Liver (tissue), 8 donors: ENCODE measurements at regions not wholly inside any gene's neighbourhood (a gene's known extent, or its start where the extent isn't known, plus 50 kb on each side); places are given as distances from the start of the nearest gene placed in this dataset.

ENCODE experiments used
- DNase-seq: peaks from one replicate; pipeline ENCODE4 v3.0.0-alpha.2; 2017; ENCODE audit warnings: low spot score
- H3K27ac ChIP-seq, 2 donors: one replicate each; pipeline ENCODE4 v1.7.0; 2013; ENCODE audit warnings: inconsistent platforms in 2 of 2, low read length in 2 of 2, control low read depth in 1 of 2, low read depth in 1 of 2, mild to moderate bottlenecking in 1 of 2
- H3K27me3 ChIP-seq, 4 donors: one replicate each; pipeline versions ENCODE4 v1.6.1 to v1.7.0; 2013; ENCODE audit warnings: low read length in 3 of 4, inconsistent platforms in 1 of 4, mild to moderate bottlenecking in 1 of 4, moderate library complexity in 1 of 4; ENCODE audit not compliant: control insufficient read depth in 4 of 4, insufficient read depth in 4 of 4
- H3K36me3 ChIP-seq, 4 donors: one replicate each; pipeline versions ENCODE4 v1.6.1 to v1.7.0; 2013; ENCODE audit warnings: low read length in 3 of 4, mild to moderate bottlenecking in 3 of 4, low read depth in 1 of 4, moderate library complexity in 1 of 4; ENCODE audit not compliant: control insufficient read depth in 4 of 4, insufficient read depth in 3 of 4
- H3K4me1 ChIP-seq, 4 donors: one replicate each; pipeline versions ENCODE4 v1.6.1 to v1.7.0; 2013; ENCODE audit warnings: low read length in 3 of 4, mild to moderate bottlenecking in 3 of 4, moderate library complexity in 1 of 4; ENCODE audit not compliant: control insufficient read depth in 4 of 4, insufficient read depth in 4 of 4
- H3K4me3 ChIP-seq, 3 donors: one replicate each; pipeline versions ENCODE4 v1.6.1 to v1.7.0; 2013; ENCODE audit warnings: low read length in 3 of 3, control low read depth in 1 of 3, low read depth in 1 of 3, mild to moderate bottlenecking in 1 of 3
- H3K9ac ChIP-seq, 2 donors: one replicate each; pipeline ENCODE4 v1.7.0; 2013; ENCODE audit warnings: low read length in 2 of 2, mild to moderate bottlenecking in 2 of 2, moderate library complexity in 2 of 2, control low read depth in 1 of 2, low read depth in 1 of 2
- H3K9me3 ChIP-seq, 4 donors: one replicate each; pipeline versions ENCODE4 v1.6.1 to v1.7.0; 2013; ENCODE audit warnings: low read length in 3 of 4; ENCODE audit not compliant: control insufficient read depth in 4 of 4
- ATF3 ChIP-seq: IDR thresholded peaks from 2 replicates; pipeline ENCODE4 v1.6.1; 2016; ENCODE audit warnings: antibody characterized with exemption
- CTCF ChIP-seq: fragments of 150-350 bp; IDR thresholded peaks from 2 replicates; pipeline ENCODE4 v1.5.1; 2017; ENCODE audit warnings: improper control_type of control experiment, low read depth, low read length; ENCODE audit not compliant: missing input control
- EGR1 ChIP-seq, 2 donors: IDR thresholded peaks; 2 replicates each; pipeline ENCODE4 v1.6.1; 2016 to 2018; ENCODE audit warnings: antibody characterized with exemption in 2 of 2, low read depth in 2 of 2
- FOXA1 ChIP-seq: IDR thresholded peaks from 2 replicates; pipeline ENCODE4 v1.6.1; 2016; ENCODE audit warnings: antibody characterized with exemption
- FOXA2 ChIP-seq: IDR thresholded peaks from 2 replicates; pipeline ENCODE4 v1.6.1; 2016; ENCODE audit warnings: antibody characterized with exemption
- GABPA ChIP-seq, 2 donors: IDR thresholded peaks in 1 of 2; conservative IDR thresholded peaks in 1 of 2; 2 replicates each; pipeline ENCODE4 v1.6.1; 2016; ENCODE audit warnings: antibody characterized with exemption in 2 of 2, mild to moderate bottlenecking in 1 of 2, moderate library complexity in 1 of 2
- HNF4A ChIP-seq, 2 donors: conservative IDR thresholded peaks; 2 replicates each; pipeline ENCODE4 v1.6.1; 2016; ENCODE audit warnings: antibody characterized with exemption in 2 of 2, mild to moderate bottlenecking in 2 of 2
- JUND ChIP-seq, 2 donors: IDR thresholded peaks; 2 replicates each; pipeline ENCODE4 v1.6.1; 2016; ENCODE audit warnings: antibody characterized with exemption in 2 of 2
- MAX ChIP-seq: IDR thresholded peaks from 2 replicates; pipeline ENCODE4 v1.6.1; 2016; ENCODE audit warnings: antibody characterized with exemption
- NR2F2 ChIP-seq: IDR thresholded peaks from 2 replicates; pipeline ENCODE4 v1.6.1; 2016; ENCODE audit warnings: antibody characterized with exemption
- RAD21 ChIP-seq, 2 donors: IDR thresholded peaks; 2 replicates each; pipeline ENCODE4 v1.6.1; 2016; ENCODE audit warnings: antibody characterized with exemption in 2 of 2, mild to moderate bottlenecking in 2 of 2
- REST ChIP-seq: IDR thresholded peaks from 2 replicates; pipeline ENCODE4 v1.6.1; 2016; ENCODE audit warnings: antibody characterized with exemption, mild to moderate bottlenecking
- RXRA ChIP-seq, 2 donors: IDR thresholded peaks; 2 replicates each; pipeline ENCODE4 v1.6.1; 2017 to 2018; ENCODE audit warnings: antibody characterized with exemption in 2 of 2, mild to moderate bottlenecking in 1 of 2
- SP1 ChIP-seq: IDR thresholded peaks from 2 replicates; pipeline ENCODE4 v1.6.1; 2018; ENCODE audit warnings: antibody characterized with exemption, mild to moderate bottlenecking
- TAF1 ChIP-seq: conservative IDR thresholded peaks from 2 replicates; pipeline ENCODE4 v1.6.1; 2016; ENCODE audit warnings: antibody characterized with exemption, mild to moderate bottlenecking
- YY1 ChIP-seq: IDR thresholded peaks from 2 replicates; pipeline ENCODE4 v1.6.1; 2016; ENCODE audit warnings: antibody characterized with exemption, mild to moderate bottlenecking
- WGBS: extraction: QIAGEN DNeasy Blood & Tissue Kit; methylation state at CpG from one replicate; pipeline ENCODE4 v1.1.7; 2013; 5-methylcytosine and 5-hydroxymethylcytosine counted together
- TF ChIP-seq, protein P1 (sequence below): IDR thresholded peaks from 2 replicates; pipeline ENCODE4 v1.6.1; 2016; ENCODE audit warnings: antibody characterized with exemption
- donor health status: healthy.
- donor health status: healthy.
- donor health status: healthy.
- donor health status: healthy.
- donor health status: healthy.

- no peak overlapping the region for H3K9ac ChIP-seq
- no peaks in the 10 kb centered on the region for H3K4me1 ChIP-seq
- 81% methylated on average over 17 of the region's 17 CpGs for WGBS
- TF ChIP-seq FOXA1: no peak
- TF ChIP-seq EGR1 (IDR thresholded peaks at IDR 0.05; ENCODE audit: low read depth in 2 of 2): no peak
- no peak for TF ChIP-seq MAX
- TF ChIP-seq RXRA (IDR thresholded peaks at IDR 0.05): no peak
- TF ChIP-seq GABPA (IDR thresholded peaks at IDR 0.05 in 1 of 2, conservative IDR thresholded peaks at IDR 0.05 in 1 of 2): no peak
- TF ChIP-seq, protein P1, sequence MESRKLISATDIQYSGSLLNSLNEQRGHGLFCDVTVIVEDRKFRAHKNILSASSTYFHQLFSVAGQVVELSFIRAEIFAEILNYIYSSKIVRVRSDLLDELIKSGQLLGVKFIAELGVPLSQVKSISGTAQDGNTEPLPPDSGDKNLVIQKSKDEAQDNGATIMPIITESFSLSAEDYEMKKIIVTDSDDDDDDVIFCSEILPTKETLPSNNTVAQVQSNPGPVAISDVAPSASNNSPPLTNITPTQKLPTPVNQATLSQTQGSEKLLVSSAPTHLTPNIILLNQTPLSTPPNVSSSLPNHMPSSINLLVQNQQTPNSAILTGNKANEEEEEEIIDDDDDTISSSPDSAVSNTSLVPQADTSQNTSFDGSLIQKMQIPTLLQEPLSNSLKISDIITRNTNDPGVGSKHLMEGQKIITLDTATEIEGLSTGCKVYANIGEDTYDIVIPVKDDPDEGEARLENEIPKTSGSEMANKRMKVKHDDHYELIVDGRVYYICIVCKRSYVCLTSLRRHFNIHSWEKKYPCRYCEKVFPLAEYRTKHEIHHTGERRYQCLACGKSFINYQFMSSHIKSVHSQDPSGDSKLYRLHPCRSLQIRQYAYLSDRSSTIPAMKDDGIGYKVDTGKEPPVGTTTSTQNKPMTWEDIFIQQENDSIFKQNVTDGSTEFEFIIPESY: no peak
- TF ChIP-seq SP1: no peak
- TF ChIP-seq TAF1: no peak
- no peak for TF ChIP-seq JUND (IDR thresholded peaks at IDR 0.05)
- TF ChIP-seq HNF4A (conservative IDR thresholded peaks at IDR 0.05): no peak
- TF ChIP-seq YY1: no peak
- no peak for TF ChIP-seq NR2F2
- TF ChIP-seq CTCF: no peak
- no peak for TF ChIP-seq FOXA2
- no peaks in the 10 kb centered on the region for H3K9me3 ChIP-seq
- H3K27me3 ChIP-seq: peaks cover 0 to 4% (median 0%) of the 10 kb centered on the region in 4 donors
- DNase-seq: no peak
- no peaks in the 10 kb centered on the region for H3K36me3 ChIP-seq
- no peak overlapping the region for H3K4me3 ChIP-seq
- no peak overlapping the region for H3K27ac ChIP-seq
These were observed 65.2 kb downstream of the SOX1 start for GRCh38 chr13:112132142-112132541.

DNA sequence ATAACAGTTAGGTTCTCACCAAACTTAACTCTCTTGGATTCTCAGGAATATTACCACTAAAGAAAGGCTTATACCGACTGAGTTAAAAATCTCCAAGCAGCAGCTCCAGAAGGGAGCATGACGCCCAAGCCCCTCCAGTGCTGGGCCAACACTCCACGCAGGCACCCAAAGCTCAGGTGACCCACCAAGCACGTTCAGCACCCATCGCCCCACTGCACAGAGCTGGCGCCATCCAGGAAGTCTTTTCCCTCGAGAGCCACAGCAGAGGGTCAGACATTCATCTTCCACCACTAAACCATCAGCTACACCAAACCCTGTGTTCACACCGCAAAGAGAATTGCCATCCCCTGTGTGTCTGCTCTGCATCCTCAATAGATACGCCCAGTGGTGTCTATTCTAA is 65.7 kb downstream of the SOX1 start:
- Histone ChIP-seq H3K9me3 (no peaks in the 10 kb centered on the region), H3K9ac (no peak overlapping the region), H3K36me3 (no peaks in the 10 kb centered on the region), H3K4me1 (no peaks in the 10 kb centered on the region), H3K27ac (no peak overlapping the region), H3K27me3 (peaks cover 0 to 4% (median 0%) of the 10 kb centered on the region in 4 donors), H3K4me3 (no peak overlapping the region)
- no peak for TF ChIP-seq CTCF
- no peak for TF ChIP-seq YY1
- TF ChIP-seq, protein P1: no peak
- TF ChIP-seq RAD21 (IDR thresholded peaks at IDR 0.05): no peak
- TF ChIP-seq EGR1 (IDR thresholded peaks at IDR 0.05; ENCODE audit: low read depth in 2 of 2): no peak
- no peak for TF ChIP-seq FOXA2
- no peak for TF ChIP-seq GABPA (IDR thresholded peaks at IDR 0.05 in 1 of 2, conservative IDR thresholded peaks at IDR 0.05 in 1 of 2)
- no peak for TF ChIP-seq SP1
- TF ChIP-seq FOXA1: no peak
- TF ChIP-seq REST: no peak
- TF ChIP-seq ATF3: no peak
- no peak for TF ChIP-seq HNF4A (conservative IDR thresholded peaks at IDR 0.05)
- no peak for TF ChIP-seq NR2F2
- no peak for TF ChIP-seq JUND (IDR thresholded peaks at IDR 0.05)
- TF ChIP-seq MAX: no peak
- WGBS: 76% methylated on average over 9 of the region's 9 CpGs
- no peak for DNase-seq
